NCI-H146 treated with DMSO at 0.1 percent for 48 hours (cell line): ENCODE measurements at regions not wholly inside any gene's neighbourhood (a gene's known extent, or its start where the extent isn't known, plus 50 kb on each side); places are given as distances from the start of the nearest gene placed in this dataset.

Experiments
- DNase-seq: peaks from one replicate; lab custom pipeline; 2025; ENCODE audit not compliant: unreplicated experiment; lab: John Stamatoyannopoulos, UW

- no peak for DNase-seq
Observed at GRCh38 chr17:69997332-69997731, 77.7 kb upstream of the KCNJ16 start.

GRCh38 chr17:69999253-69999652 lies 75.8 kb upstream of the KCNJ16 start:
- DNase-seq = no peak

DNA sequence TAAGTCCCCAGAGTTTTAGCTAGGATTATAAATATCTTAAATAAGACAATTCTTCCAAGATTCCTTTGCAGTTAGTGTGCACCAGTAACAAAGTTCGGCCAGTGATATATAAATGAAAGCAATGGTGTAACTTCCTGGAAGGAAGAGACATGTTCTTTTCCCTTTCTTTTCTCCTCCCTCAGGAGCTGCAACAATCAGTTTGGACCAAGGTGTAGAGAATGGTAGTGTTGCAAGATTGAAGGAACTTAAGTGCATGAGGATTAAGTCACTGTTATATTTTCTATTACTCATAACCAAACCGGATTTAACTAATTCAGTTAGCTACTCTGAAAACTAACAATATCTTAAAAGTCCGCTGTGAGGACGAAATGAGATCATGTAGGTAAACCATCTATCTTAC lies 68.9 kb upstream of the KCNJ16 start:
- DNase-seq = no peak

- DNase-seq = no peak
Observed at GRCh38 chr17:70011750-70012149, 63.3 kb upstream of the KCNJ16 start.

GRCh38 chr17:70013911-70014310 lies 61.1 kb upstream of the KCNJ16 start:
- no peak for DNase-seq

DNA sequence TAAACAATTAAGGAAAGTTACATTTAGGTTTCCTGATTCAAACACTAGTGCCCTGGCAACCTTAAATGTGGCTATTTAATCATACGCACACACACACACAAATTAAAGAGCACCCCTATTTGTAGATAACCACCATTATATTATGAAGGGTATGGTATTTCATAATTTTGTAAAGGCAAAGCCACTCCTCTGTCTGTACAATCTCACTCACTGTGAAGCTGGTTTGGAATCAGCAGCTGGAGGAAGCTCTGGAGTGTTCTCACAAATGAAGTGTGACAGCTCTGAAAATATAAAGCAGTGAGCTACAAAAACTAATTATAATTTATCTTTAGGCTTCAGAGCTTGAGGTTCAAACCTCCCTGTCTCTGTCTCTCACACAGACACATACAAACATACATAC lies 57.9 kb upstream of the KCNJ16 start:
- no peak for DNase-seq

DNA sequence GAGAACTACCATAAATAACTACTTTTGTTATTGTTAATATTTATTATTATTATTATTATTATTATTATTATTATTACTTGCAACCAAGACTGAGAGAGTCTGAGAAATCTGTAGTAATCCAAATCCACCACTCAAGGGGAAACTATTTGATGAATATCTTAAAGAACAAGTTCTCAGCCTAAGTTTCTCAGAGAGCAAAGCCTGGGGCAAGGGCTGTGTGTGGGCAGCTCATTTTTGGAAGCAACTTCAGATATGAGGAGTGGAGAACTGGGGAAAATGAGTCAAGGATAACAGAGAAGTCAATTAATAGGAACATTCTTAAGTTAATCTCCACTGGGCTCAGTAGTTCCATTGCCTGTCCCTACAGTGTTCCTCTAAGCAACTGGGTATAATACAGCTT lies 57.1 kb upstream of the KCNJ16 start:
- no peak for DNase-seq

GRCh38 chr17:70021726-70022125 lies 53.3 kb upstream of the KCNJ16 start:
- no peak for DNase-seq

DNA sequence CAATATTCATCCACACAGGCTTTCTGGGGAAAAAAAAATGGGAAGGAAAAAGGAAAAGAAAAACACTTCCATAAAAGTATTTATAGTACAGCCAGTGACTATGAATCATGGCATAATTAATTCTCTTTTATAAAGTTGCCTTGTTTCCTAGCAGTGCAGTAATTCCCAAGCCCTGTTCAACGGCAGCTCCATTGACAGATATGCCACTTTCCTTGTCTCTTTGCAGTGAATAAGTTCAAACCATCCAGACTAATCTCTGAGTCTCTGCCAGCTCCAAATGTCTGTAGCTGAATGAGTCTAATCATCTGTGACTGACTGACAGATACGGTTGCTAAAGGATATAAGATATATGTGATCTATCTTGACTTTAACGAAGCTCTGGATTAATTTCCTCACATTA lies 52.9 kb upstream of the KCNJ16 start:
- DNase-seq = no peak

DNA sequence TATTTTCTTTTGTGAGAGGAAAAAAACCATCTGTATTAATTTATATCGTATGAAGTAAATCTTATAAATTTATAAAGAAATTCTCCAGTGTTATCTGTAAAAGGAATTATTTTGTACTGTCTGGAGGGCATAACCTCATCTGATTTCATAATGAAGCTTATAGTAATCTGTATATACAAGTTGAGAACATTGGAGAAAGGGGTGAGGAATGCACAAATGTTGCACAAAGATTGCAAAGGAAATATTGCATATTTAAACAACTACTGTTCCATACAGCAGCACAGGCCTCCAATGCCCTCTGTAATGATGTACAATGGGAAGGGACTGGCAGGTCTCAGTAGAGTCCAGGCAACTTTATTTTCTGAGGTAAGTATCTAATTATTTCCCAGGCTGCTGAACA lies 50.8 kb upstream of the KCNJ16 start:
- DNase-seq = no peak
